GM12892 (cell line): ENCODE measurements at regions not wholly inside any gene's neighbourhood (a gene's known extent, or its start where the extent isn't known, plus 50 kb on each side); places are given as distances from the start of the nearest gene placed in this dataset.

Experiments
- DNase-seq: peaks from one replicate; pipeline ENCODE4 v3.0.0; 2011; ENCODE audit not compliant: insufficient read length
- FAIRE-seq: peaks from 2 replicates; lab custom pipeline; 2011; peaks lifted over from hg19 to GRCh38; lab: Jason Lieb, UNC
- POLR2A ChIP-seq: IDR thresholded peaks from 2 replicates; pipeline ENCODE4 v1.6.1; 2011; ENCODE audit warnings: low read depth, low read length, control low read depth
- POLR2AphosphoS5 ChIP-seq: IDR thresholded peaks from 2 replicates; pipeline ENCODE4 v1.6.1; 2011; ENCODE audit warnings: low read depth, low read length, control low read depth
- TAF1 ChIP-seq: IDR thresholded peaks from 2 replicates; pipeline ENCODE4 v1.6.1; 2011; ENCODE audit warnings: low read depth, mild to moderate bottlenecking, control low read depth, low read length, borderline replicate concordance

DNA sequence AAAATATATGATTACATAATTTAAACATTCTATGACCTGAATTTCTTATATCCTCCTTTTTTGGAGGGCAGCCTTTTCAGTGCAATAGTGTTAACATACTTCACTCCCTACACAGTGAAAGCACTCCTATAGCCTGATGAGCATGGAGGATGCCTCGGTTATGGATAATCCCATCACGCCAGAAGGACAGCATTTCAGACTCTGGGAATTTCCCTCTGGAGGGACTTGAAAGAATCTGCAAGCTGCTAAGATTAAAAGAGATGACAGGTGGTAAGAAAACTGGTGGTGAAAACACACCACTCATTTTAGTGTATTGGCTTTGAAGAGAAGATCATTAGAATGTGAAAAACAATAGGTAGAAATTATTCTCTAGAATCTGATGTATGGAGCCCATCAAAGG lies 99.3 kb upstream of the LMNTD1 start:
- DNase-seq (no peak), FAIRE-seq (no peak)
- no peak for TF ChIP-seq POLR2A
- no peak for TF ChIP-seq POLR2AphosphoS5
- no peak for TF ChIP-seq TAF1

DNA sequence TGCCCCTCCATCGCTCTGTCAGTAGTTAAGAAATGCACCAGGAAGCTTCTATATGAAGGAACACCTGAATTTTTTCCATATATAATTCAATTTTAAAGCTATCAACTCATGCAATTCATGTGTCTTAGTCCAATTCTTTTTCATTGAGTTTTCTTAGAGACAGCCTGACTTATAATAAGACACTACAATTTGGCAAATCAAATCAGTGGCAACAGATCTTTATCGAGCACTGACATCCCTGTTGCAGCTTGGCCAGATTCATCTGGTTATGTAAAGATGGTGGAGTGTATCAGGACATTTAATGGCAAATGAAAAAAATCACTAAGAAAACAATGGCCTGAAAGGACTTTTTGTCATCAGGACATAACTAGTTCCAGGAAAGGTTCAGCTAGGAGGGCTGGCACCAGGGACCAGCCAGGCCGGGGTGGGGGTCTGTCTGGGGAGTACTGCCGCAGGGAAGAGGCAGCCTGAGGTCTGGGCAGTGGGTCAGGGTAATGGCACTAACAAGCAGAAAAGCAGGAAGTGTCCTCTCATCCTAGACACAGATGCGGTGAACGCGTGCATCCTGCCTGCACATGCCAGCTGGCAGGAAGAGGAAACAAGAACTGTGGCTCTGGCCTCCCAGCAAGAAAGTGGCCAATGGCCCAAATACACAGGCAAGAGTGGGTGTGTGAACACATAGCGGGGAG lies 100.5 kb upstream of the LMNTD1 start:
- DNase-seq (no peak), FAIRE-seq (no peak)
- TF ChIP-seq POLR2AphosphoS5 = no peak
- TF ChIP-seq POLR2A = no peak
- no peak for TF ChIP-seq TAF1

DNA sequence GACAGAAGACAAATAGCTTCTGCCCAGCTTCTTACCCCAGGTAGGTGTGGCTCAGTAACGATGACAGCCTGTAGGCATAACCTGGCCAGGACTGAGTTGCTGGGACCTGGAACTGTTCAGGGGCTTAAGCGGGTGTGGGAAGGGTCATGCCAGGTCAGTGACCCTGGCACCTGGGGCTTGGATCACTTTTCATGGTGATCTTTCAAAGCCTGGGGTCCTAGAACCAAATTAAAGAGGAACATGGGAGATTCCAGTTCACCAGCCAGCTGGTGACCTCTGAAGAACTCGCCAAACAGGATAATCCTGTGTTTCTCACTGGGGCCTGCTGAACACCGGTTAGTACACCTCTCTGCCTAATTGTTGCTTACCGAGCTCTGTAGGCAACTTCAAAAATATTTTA lies 102.6 kb upstream of the LMNTD1 start:
- DNase-seq (no peak), FAIRE-seq (no peak)
- no peak for TF ChIP-seq POLR2AphosphoS5

DNA sequence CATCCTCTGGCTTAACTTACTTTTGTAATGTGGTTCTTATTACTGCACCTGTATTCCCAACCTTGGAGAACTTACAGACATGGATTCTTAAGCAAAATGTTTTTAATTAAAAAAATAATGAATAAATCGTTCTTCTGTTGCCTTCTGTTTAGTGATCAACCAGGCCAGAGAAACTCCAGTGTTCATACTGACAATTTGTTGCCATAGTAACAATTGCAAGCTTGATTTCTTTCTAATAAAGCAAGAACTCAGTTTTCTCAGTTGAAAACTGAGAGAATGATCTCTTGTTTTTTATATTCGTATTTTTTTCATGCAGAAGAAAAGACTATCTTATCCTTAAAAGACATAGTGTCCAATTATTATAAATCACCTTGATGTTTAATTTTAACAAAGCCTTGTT lies 106.5 kb upstream of the LMNTD1 start:
- FAIRE-seq = no peak
- TF ChIP-seq TAF1 (no peak), POLR2A (no peak)

DNA sequence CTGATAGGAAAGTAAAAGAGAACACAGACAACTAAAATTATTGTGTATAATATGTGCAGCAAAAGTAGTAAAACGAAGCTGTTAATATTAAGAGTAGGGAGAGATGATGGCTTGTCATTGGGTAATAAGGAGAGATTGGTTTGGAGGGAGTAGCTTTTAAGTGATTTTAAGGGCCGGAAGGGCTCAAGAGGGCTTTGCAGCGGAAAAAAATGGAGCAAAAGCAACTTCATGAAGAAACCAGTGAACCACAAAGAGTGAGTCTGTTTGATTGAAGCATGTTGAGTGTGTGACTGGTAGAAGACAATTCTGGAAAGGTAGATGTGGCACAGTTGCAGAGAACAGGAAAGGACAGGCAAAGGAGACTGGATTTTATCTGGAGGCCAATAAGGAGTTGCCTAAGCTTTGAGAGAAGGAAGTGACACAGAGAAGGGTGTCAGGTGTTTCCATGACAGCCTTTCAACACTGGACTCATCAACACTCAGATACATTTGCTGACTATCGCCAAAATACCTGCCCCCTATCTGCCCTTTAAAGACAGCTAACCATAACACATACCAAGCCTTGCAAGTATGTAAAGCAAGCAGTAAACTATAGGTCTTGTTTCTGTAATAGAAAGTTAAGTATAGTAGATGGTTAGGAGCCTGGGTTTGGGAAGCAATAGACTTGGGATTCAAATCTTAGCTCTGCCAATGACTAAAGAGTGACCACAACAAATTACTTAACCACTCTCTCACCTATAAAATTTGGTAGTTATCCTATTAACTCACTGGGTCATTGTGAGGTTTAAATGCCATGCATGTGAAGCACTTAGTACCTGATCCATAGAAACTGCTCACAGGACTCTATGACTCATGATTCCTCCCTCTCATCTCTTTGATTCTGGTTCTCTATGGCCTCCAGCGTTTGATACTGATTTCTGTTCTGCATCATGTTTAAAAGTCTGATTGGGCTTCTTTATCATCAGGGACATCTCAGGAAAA lies 117.3 kb upstream of the LMNTD1 start:
- FAIRE-seq (no peak), DNase-seq (no peak)
- TF ChIP-seq POLR2AphosphoS5 = no peak
- TF ChIP-seq TAF1 = no peak
- TF ChIP-seq POLR2A = no peak

More for the DNA sequence above, 106.5 kb upstream of the LMNTD1 start:
- no peak for DNase-seq

DNA sequence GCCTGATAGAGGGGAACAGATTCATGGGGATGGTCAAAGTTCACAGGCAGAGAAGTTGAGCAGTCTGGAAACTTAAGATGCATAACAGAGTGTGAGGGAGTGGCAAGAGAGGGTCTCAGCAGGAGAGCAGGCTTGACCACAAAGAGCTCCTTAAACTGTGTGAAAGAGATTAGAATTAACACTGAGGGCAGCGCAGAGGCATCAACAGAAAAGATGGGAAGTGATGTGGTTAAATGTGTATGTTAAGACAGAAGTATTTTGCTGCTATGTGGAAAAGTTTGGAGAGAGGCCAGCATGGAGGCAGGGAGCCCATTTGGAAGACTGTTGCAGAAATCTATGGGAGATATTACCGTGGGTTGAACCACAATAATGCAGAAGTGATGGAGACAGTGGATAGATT lies 122.7 kb upstream of the LMNTD1 start:
- no peak for FAIRE-seq

DNA sequence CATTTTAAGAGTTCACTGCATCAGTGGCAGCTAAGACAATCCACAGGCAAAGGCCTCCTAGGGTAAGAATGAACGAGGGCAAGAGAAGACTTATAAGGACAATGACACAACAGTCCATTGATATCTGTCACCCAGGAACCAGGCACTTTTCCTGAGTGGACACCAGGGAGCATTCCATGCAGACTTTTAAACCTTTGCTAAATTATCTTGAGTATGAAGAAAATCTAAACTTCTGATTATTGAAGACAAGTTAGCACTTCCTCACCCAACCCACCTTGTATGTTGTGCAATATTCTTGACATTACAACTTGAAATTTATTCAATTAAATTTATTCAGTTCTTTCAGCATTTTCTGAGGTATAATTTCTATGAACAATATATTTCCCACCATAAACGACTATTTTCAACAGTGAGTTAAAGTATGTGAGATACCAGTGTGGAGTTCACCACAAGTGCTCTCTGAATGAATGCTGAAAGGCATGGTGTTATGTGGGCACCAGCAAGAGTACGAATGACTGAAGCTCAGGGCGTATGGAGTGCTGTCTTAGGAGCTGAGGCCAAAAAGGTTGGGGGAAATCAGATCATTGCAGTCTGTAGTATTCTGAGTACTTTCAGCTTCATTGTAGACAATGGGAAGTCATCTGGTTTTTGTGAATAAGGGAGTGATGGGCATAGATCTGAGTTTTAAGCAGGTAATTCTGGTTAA lies 124.3 kb upstream of the LMNTD1 start:
- FAIRE-seq (no peak), DNase-seq (no peak)
- TF ChIP-seq POLR2AphosphoS5 = no peak
- TF ChIP-seq POLR2A = no peak
- no peak for TF ChIP-seq TAF1

More for the DNA sequence above, 122.7 kb upstream of the LMNTD1 start:
- DNase-seq = no peak
- TF ChIP-seq TAF1 (no peak), POLR2AphosphoS5 (no peak), POLR2A (no peak)

DNA sequence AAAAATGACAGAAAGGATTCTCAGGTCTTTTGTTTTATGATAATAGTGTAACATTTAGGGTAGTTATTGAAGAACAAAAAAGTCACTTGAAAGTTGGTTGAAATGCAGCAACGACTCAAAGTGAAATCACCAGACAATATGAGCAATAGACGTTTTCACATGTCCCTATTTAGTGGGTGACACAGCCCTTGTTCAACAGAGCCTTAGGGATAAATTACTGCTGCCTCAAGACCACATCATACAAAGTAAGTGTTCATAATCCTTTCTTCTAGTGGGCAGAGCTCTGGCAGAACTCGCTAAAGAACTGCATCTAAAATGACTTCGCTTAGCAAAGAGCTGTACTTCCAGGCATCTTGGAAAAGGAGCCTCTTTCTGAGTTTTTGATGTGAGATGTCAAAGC lies 128.5 kb upstream of the LMNTD1 start:
- TF ChIP-seq POLR2A (no peak), TAF1 (no peak), POLR2AphosphoS5 (no peak)
- DNase-seq (no peak), FAIRE-seq (no peak)

DNA sequence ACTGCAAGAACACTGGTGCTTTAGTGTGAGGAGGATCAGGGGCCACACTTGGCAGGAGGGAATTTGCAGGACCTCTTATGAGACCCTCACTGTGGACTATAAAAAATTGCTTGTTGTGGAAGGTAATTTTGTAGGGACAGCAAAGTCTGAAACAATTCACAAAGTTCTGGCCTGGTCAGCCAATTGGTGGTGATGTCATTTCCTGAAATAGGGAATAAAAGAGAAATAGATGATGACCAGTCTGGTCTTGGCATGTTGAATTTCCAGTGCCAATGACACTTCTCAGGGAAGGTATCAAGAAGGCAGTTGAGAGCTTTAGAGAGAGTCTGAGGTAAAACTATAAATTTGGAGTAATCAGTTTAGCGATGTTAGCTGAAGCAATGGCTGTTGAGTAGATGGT lies 129.3 kb upstream of the LMNTD1 start:
- TF ChIP-seq POLR2A (no peak), TAF1 (no peak)
- FAIRE-seq (no peak), DNase-seq (no peak)

DNA sequence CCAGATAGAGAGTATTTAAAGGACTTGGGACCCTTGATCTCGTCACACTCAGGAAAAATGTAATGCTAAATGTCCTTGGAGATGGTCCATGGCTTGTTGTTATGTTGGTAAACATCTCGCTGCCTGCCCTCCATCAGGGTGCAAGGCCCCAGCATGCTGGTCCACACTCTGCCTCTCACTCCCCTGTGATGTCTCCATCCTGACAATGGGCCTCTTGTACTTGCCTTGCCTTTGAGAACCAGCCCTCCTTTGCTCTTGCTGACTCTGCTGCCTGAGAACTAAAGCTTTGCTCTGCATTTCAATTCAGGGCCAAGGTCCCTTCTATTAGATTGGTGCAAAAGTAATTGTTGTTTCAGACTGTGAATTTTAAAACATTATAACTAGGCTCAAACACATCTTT lies 131.0 kb upstream of the LMNTD1 start:
- no peak for DNase-seq
- FAIRE-seq = no peak

DNA sequence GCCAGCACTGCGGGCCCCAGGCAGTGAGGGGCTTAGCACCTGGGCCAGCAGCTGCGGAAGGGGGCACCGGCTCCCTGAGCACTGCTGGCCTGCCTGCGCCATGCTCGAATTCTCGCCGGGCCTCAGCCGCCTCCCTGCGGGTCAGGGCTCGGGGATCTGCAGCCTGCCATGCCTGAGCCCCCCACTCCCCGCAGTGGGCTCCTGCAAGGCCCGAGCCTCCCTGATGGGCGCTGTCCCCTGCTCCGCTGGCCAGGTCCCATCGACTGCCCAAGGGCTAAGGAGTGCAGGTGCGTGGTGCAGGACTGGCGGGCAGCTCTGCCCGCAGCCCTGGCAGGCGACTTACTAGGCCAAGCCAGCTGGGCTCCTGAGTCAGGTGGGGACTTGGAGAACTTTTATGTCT lies 133.3 kb upstream of the LMNTD1 start:
- FAIRE-seq (no peak), DNase-seq (no peak)
- no peak for TF ChIP-seq TAF1
- TF ChIP-seq POLR2A = no peak
- TF ChIP-seq POLR2AphosphoS5 = no peak

More for the DNA sequence above, 131.0 kb upstream of the LMNTD1 start:
- no peak for TF ChIP-seq POLR2A
- TF ChIP-seq TAF1 = no peak
- no peak for TF ChIP-seq POLR2AphosphoS5
